ENCODE measurements at regions not wholly inside any gene's neighbourhood (a gene's known extent, or its start where the extent isn't known, plus 50 kb on each side); places are given as distances from the start of the nearest gene placed in this dataset.

GRCh38 chr9:13364271-13365000, 84.9 kb upstream of the MPDZ start:
- TF ChIP-seq POLR2AphosphoS5 (IDR thresholded peaks at IDR 0.05) (no peak), CTCF (IDR thresholded peaks at IDR 0.05) (no peak), POLR2A (IDR thresholded peaks at IDR 0.05) (no peak), EP300 (IDR thresholded peaks at IDR 0.05) (no peak)

Measured in suprapubic skin (tissue), 4 donors.